GM12878 (cell line): ENCODE measurements at regions not wholly inside any gene's neighbourhood (a gene's known extent, or its start where the extent isn't known, plus 50 kb on each side); places are given as distances from the start of the nearest gene placed in this dataset.

Experiments
- ATAC-seq: fragments of 200-7000 bp; cut with Tn5 transposase; 3 replicates; pipeline ENCODE4 v1.9.1; 2020; ENCODE audit warnings: mild to moderate bottlenecking, moderate library complexity
- BruUV-seq: library from RNA; stranded (reverse); fragments of 400-500 nt; replicated peaks from 2 replicates; lab custom pipeline; 2021; lab: Mats Ljungman, UMichigan
- CTCF ChIA-PET: fragments of 300-600 bp; sonication (Branson Sonifier 250); formaldehyde crosslinking; extraction: SDS; loops from one replicate; lab custom pipeline; 2021; ENCODE audit warnings: inconsistent platforms; lab: Yijun Ruan, JAX
- POLR2A ChIA-PET: fragments of 350-600 bp; formaldehyde crosslinking; extraction: SDS; loops from one replicate; lab custom pipeline; 2021; ENCODE audit warnings: inconsistent platforms; lab: Charles Lee
- RAD21 ChIA-PET: fragments of 300-600 bp; sonication (Branson Sonifier 250); formaldehyde crosslinking; loops from one replicate; lab custom pipeline; 2023; ENCODE audit warnings: antibody characterized with exemption; ENCODE audit not compliant: unreplicated experiment; lab: Charles Lee
- SMC1A ChIA-PET: fragments of 300-600 bp; sonication (Branson Sonifier 250); formaldehyde crosslinking; loops from one replicate; lab custom pipeline; 2023; ENCODE audit not compliant: unreplicated experiment, uncharacterized antibody; lab: Charles Lee
- DNase-seq: peaks from one replicate; pipeline ENCODE4 v3.0.0-alpha.2; 2011; ENCODE audit warnings: low read depth, low spot score
- FAIRE-seq: peaks from 3 replicates; lab custom pipeline; 2011; peaks lifted over from hg19 to GRCh38; lab: Jason Lieb, UNC
- H2AFZ ChIP-seq: 2 replicates; pipeline ENCODE4 v1.6.0; 2011; ENCODE audit warnings: low read depth, low read length, control low read depth; ENCODE audit not compliant: control insufficient read depth
- H3K27ac ChIP-seq: 2 replicates; pipeline ENCODE4 v1.5.1; 2011; ENCODE audit warnings: control low read depth; ENCODE audit not compliant: control insufficient read depth, insufficient read depth
- H3K27me3 ChIP-seq, 2 experiments: replicated peaks in 1 of 2; 2 replicates each; pipeline versions ENCODE4 v1.6.0 to v1.6.1; 2011; ENCODE audit warnings: low read length in 1 of 2; ENCODE audit not compliant: control insufficient read depth in 2 of 2, insufficient read depth in 2 of 2
- H3K36me3 ChIP-seq, 2 experiments: 2 replicates each; pipeline ENCODE4 v1.5.1; 2011; ENCODE audit warnings: low read length in 1 of 2; ENCODE audit not compliant: control insufficient read depth in 2 of 2, insufficient read depth in 2 of 2
- H3K4me1 ChIP-seq: 2 replicates; pipeline ENCODE4 v1.6.1; 2011; ENCODE audit warnings: mild to moderate bottlenecking, low read length, moderate library complexity, mixed read lengths; ENCODE audit not compliant: control insufficient read depth, insufficient read depth
- H3K4me2 ChIP-seq: 2 replicates; pipeline ENCODE4 v1.6.0; 2011; ENCODE audit warnings: control low read depth; ENCODE audit not compliant: control insufficient read depth, insufficient read depth
- H3K4me3 ChIP-seq: fragments of 200-600 bp; sonication (generic); 2 replicates; pipeline ENCODE4 v1.5.1; 2016
- H3K79me2 ChIP-seq: 2 replicates; pipeline ENCODE4 v1.6.0; 2011; ENCODE audit warnings: low read length; ENCODE audit not compliant: control insufficient read depth, insufficient read depth
- H3K9ac ChIP-seq: 2 replicates; pipeline ENCODE4 v1.8.0; 2011; ENCODE audit warnings: low read length, control low read depth, mixed read lengths; ENCODE audit not compliant: control insufficient read depth, insufficient read depth
- H3K9me3 ChIP-seq: replicated peaks from 3 replicates; pipeline ENCODE4 v1.5.1; 2011; ENCODE audit warnings: mild to moderate bottlenecking, low read length; ENCODE audit not compliant: control insufficient read depth, insufficient read depth
- H4K20me1 ChIP-seq: 2 replicates; pipeline ENCODE4 v1.6.0; 2011; ENCODE audit not compliant: control insufficient read depth, insufficient read depth
- ASH2L ChIP-seq: fragments of 300-600, 200-600 bp; sonication (generic); IDR thresholded peaks from 2 replicates; pipeline ENCODE4 v1.6.1; 2017; ENCODE audit warnings: low read depth, mild to moderate bottlenecking, borderline replicate concordance
- BHLHE40 ChIP-seq, 2 experiments: fragments of 450-650 bp in 1 of 2; IDR thresholded peaks; 2 replicates each; pipeline ENCODE4 v1.6.1; 2011 to 2017; ENCODE audit warnings: low read depth in 2 of 2, borderline replicate concordance in 1 of 2, improper control_type of control experiment in 1 of 2, low read length in 1 of 2, mild to moderate bottlenecking in 1 of 2
- EZH2 ChIP-seq: IDR thresholded peaks from 2 replicates; pipeline ENCODE4 v1.6.1; 2012; ENCODE audit warnings: low read depth, mild to moderate bottlenecking, control low read depth, inconsistent platforms, low read length, borderline replicate concordance; ENCODE audit not compliant: control insufficient read depth
- SP1 ChIP-seq: IDR thresholded peaks from one replicate; pipeline ENCODE4 v1.6.1; 2011; ENCODE audit warnings: low read depth, low read length
- SUPT20H ChIP-seq: IDR thresholded peaks from 2 replicates; pipeline ENCODE4 v1.6.1; 2011; ENCODE audit warnings: low read depth, mild to moderate bottlenecking, low read length, moderate library complexity, borderline replicate concordance; ENCODE audit not compliant: control insufficient read depth
- WGBS: methylation state at CpG from one replicate; pipeline ENCODE4 v1.1.6; 2016; ENCODE audit warnings: low lambda C conversion rate; ENCODE audit not compliant: insufficient replicate concordance, insufficient coverage; ENCODE audit errors: missing lambda C conversion rate; 5-methylcytosine and 5-hydroxymethylcytosine counted together
- in situ Hi-C: fragments of 300-500 bp; cut with MboI; formaldehyde crosslinking; loops from 9 replicates; pipeline ENCODE4 v1.14.3; 2018; ENCODE audit warnings: mixed read lengths
- intact Hi-C: fragments of 100-400 bp; cut with micrococcal nuclease; formaldehyde crosslinking; loops from one replicate; pipeline ENCODE4 v1.14.2; 2022; ENCODE audit not compliant: unreplicated experiment
- TF ChIP-seq, protein P1 (sequence below): fragments of 450-650 bp; IDR thresholded peaks from 2 replicates; pipeline ENCODE4 v1.6.1; 2018; ENCODE audit warnings: borderline replicate concordance, mild to moderate bottlenecking; ENCODE audit not compliant: partially characterized antibody
- TF ChIP-seq, protein P2 (sequence below): fragments of 450-650 bp; IDR thresholded peaks from 2 replicates; pipeline ENCODE4 v1.6.1; 2017; ENCODE audit warnings: mild to moderate bottlenecking, moderate library complexity
- TF ChIP-seq, protein P3 (sequence below): fragments of 450-650 bp; IDR thresholded peaks from 2 replicates; pipeline ENCODE4 v1.6.1; 2017; ENCODE audit warnings: low read depth, mild to moderate bottlenecking, moderate library complexity
- TF ChIP-seq, protein P4 (sequence below): fragments of 450-650 bp; IDR thresholded peaks from 2 replicates; pipeline ENCODE4 v1.6.1; 2016; ENCODE audit warnings: mild to moderate bottlenecking, moderate library complexity, borderline replicate concordance

DNA sequence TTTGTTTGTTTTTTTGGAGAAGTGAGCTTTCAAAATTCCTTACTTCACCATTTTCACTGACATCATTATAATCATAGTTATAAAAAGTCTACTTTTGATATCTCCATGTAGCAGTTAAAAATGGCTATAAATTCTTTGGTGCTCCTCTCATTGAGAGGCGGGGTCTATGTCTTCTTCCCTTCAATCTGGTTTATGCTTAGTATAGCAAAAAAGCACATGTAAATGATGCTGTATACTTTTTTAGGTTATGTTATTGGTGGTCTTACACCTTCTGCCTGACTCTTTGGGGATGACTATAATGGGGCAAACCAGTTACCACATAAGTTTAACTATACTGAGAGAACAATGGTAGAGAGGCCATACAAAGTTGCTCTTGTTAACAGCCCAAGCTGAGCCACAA lies 289.6 kb downstream of the EPM2A start (continued):
- TF ChIP-seq, protein P1, sequence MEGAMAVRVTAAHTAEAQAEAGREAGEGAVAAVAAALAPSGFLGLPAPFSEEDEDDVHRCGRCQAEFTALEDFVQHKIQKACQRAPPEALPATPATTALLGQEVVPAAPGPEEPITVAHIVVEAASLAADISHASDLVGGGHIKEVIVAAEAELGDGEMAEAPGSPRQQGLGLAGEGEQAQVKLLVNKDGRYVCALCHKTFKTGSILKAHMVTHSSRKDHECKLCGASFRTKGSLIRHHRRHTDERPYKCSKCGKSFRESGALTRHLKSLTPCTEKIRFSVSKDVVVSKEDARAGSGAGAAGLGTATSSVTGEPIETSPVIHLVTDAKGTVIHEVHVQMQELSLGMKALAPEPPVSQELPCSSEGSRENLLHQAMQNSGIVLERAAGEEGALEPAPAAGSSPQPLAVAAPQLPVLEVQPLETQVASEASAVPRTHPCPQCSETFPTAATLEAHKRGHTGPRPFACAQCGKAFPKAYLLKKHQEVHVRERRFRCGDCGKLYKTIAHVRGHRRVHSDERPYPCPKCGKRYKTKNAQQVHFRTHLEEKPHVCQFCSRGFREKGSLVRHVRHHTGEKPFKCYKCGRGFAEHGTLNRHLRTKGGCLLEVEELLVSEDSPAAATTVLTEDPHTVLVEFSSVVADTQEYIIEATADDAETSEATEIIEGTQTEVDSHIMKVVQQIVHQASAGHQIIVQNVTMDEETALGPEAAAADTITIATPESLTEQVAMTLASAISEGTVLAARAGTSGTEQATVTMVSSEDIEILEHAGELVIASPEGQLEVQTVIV, result no peak
- TF ChIP-seq SP1, result no peak
- TF ChIP-seq, all 136 proteins: peak for 0

DNA sequence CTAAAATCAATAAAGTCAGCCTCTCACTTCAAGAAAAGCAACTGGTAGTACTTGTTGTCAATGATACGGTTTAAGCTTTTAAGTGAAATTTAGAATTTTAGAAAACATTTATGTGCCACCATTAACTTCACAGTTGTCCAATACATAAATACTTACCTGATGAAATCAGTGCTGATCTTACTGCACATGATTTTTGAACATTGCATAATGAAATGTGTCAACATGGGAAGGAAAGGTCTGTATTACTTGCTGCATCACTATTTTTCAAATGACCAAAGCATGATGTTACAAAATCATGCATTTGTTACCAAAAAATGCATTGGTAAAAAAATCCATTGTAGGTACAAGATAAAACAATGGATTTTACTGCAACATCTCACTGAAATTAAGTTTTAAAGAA lies 284.3 kb downstream of the EPM2A start:
- H3K79me2 ChIP-seq, result no peaks in the 10 kb centered on the region
- intact Hi-C loops (no loop called here), in situ Hi-C loops (no loop called here)
- no peak for FAIRE-seq
- SMC1A ChIA-PET, result interaction anchor here (1.8 kb wide), 1 partner anchor 27 kb away, joined by 4 read pairs; no protein-coding TSS in a partner anchor
- H2AFZ ChIP-seq, result no peak overlapping the region
- no peaks in the 10 kb centered on the region for H3K9me3 ChIP-seq
- no peak for DNase-seq
- no peaks in the 10 kb centered on the region for H3K36me3 ChIP-seq
- POLR2A ChIA-PET, result no interaction called here
- RAD21 ChIA-PET, result no interaction called here
- H3K4me3 ChIP-seq, result no peak overlapping the region
- WGBS, result 91% methylated on average over 1 of the region's 1 CpG
- H4K20me1 ChIP-seq, result no peaks in the 10 kb centered on the region
- no peak for ATAC-seq
- no peaks in the 10 kb centered on the region for H3K27me3 ChIP-seq
- CTCF ChIA-PET, result no interaction called here
- H3K27ac ChIP-seq, result no peak overlapping the region
- H3K4me1 ChIP-seq, result no peaks in the 10 kb centered on the region
- H3K9ac ChIP-seq, result no peak overlapping the region
- no peak overlapping the region for H3K4me2 ChIP-seq
- no TSS peak for BruUV-seq
- TF ChIP-seq ASH2L, result no peak
- TF ChIP-seq, protein P2, sequence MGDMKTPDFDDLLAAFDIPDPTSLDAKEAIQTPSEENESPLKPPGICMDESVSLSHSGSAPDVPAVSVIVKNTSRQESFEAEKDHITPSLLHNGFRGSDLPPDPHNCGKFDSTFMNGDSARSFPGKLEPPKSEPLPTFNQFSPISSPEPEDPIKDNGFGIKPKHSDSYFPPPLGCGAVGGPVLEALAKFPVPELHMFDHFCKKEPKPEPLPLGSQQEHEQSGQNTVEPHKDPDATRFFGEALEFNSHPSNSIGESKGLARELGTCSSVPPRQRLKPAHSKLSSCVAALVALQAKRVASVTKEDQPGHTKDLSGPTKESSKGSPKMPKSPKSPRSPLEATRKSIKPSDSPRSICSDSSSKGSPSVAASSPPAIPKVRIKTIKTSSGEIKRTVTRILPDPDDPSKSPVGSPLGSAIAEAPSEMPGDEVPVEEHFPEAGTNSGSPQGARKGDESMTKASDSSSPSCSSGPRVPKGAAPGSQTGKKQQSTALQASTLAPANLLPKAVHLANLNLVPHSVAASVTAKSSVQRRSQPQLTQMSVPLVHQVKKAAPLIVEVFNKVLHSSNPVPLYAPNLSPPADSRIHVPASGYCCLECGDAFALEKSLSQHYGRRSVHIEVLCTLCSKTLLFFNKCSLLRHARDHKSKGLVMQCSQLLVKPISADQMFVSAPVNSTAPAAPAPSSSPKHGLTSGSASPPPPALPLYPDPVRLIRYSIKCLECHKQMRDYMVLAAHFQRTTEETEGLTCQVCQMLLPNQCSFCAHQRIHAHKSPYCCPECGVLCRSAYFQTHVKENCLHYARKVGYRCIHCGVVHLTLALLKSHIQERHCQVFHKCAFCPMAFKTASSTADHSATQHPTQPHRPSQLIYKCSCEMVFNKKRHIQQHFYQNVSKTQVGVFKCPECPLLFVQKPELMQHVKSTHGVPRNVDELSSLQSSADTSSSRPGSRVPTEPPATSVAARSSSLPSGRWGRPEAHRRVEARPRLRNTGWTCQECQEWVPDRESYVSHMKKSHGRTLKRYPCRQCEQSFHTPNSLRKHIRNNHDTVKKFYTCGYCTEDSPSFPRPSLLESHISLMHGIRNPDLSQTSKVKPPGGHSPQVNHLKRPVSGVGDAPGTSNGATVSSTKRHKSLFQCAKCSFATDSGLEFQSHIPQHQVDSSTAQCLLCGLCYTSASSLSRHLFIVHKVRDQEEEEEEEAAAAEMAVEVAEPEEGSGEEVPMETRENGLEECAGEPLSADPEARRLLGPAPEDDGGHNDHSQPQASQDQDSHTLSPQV, result no peak
- no peak for TF ChIP-seq SUPT20H
- no peak for TF ChIP-seq EZH2
- TF ChIP-seq, protein P3, sequence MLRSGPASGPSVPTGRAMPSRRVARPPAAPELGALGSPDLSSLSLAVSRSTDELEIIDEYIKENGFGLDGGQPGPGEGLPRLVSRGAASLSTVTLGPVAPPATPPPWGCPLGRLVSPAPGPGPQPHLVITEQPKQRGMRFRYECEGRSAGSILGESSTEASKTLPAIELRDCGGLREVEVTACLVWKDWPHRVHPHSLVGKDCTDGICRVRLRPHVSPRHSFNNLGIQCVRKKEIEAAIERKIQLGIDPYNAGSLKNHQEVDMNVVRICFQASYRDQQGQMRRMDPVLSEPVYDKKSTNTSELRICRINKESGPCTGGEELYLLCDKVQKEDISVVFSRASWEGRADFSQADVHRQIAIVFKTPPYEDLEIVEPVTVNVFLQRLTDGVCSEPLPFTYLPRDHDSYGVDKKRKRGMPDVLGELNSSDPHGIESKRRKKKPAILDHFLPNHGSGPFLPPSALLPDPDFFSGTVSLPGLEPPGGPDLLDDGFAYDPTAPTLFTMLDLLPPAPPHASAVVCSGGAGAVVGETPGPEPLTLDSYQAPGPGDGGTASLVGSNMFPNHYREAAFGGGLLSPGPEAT, result no peak
- TF ChIP-seq, protein P4, sequence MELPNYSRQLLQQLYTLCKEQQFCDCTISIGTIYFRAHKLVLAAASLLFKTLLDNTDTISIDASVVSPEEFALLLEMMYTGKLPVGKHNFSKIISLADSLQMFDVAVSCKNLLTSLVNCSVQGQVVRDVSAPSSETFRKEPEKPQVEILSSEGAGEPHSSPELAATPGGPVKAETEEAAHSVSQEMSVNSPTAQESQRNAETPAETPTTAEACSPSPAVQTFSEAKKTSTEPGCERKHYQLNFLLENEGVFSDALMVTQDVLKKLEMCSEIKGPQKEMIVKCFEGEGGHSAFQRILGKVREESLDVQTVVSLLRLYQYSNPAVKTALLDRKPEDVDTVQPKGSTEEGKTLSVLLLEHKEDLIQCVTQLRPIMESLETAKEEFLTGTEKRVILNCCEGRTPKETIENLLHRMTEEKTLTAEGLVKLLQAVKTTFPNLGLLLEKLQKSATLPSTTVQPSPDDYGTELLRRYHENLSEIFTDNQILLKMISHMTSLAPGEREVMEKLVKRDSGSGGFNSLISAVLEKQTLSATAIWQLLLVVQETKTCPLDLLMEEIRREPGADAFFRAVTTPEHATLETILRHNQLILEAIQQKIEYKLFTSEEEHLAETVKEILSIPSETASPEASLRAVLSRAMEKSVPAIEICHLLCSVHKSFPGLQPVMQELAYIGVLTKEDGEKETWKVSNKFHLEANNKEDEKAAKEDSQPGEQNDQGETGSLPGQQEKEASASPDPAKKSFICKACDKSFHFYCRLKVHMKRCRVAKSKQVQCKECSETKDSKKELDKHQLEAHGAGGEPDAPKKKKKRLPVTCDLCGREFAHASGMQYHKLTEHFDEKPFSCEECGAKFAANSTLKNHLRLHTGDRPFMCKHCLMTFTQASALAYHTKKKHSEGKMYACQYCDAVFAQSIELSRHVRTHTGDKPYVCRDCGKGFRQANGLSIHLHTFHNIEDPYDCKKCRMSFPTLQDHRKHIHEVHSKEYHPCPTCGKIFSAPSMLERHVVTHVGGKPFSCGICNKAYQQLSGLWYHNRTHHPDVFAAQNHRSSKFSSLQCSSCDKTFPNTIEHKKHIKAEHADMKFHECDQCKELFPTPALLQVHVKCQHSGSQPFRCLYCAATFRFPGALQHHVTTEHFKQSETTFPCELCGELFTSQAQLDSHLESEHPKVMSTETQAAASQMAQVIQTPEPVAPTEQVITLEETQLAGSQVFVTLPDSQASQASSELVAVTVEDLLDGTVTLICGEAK, result no peak
- TF ChIP-seq BHLHE40 (IDR thresholded peaks at IDR 0.05; ENCODE audit: borderline replicate concordance in 1 of 2, low read depth in 2 of 2, low read length in 1 of 2), result no peak
